HL-60 (cell line): ENCODE measurements at regions not wholly inside any gene's neighbourhood (a gene's known extent, or its start where the extent isn't known, plus 50 kb on each side); places are given as distances from the start of the nearest gene placed in this dataset.
"Not testable (repeated sequence)": the region's sequence is repeated elsewhere in the genome, so short reads cannot be mapped to it uniquely, and the experiment has no call there.

Source experiments
- DNase-seq, 2 experiments: peaks; one replicate each; pipeline ENCODE4 v3.0.0-alpha.2; 2010 to 2020; ENCODE audit warnings: low read depth in 1 of 2, low spot score in 1 of 2
- H3K27ac ChIP-seq: fragments of 250-450 bp; sonication (Bioruptor Pico); replicated peaks from 2 replicates; pipeline ENCODE4 v1.5.1; 2020; ENCODE audit warnings: mild to moderate bottlenecking, moderate library complexity
- H3K27me3 ChIP-seq: fragments of 250-450 bp; sonication (Bioruptor Pico); 2 replicates; pipeline ENCODE4 v1.5.1; 2021; ENCODE audit warnings: mild to moderate bottlenecking, moderate library complexity; ENCODE audit not compliant: insufficient read depth, poor library complexity, severe bottlenecking
- H3K4me3 ChIP-seq: replicated peaks from 2 replicates; pipeline ENCODE4 v1.5.1; 2011; ENCODE audit warnings: mild to moderate bottlenecking, control low read depth, low read length; ENCODE audit not compliant: insufficient read depth
- CTCF ChIP-seq: IDR thresholded peaks from one replicate; pipeline ENCODE4 v1.5.1; 2011; ENCODE audit warnings: low read length, control low read depth, inconsistent platforms; ENCODE audit not compliant: insufficient read depth
- GABPA ChIP-seq: IDR thresholded peaks from 2 replicates; pipeline ENCODE4 v1.6.1; 2012; ENCODE audit warnings: low read depth
- POLR2AphosphoS5 ChIP-seq: IDR thresholded peaks from 2 replicates; pipeline ENCODE4 v1.6.1; 2012; ENCODE audit warnings: low read depth
- REST ChIP-seq: IDR thresholded peaks from 2 replicates; pipeline ENCODE4 v1.6.1; 2012; ENCODE audit warnings: low read depth; ENCODE audit not compliant: insufficient replicate concordance
- SPI1 ChIP-seq: IDR thresholded peaks from 2 replicates; pipeline ENCODE4 v1.6.1; 2012; ENCODE audit warnings: low read depth, mild to moderate bottlenecking, borderline replicate concordance

GRCh38 chrX:52284865-52285264 is 84.0 kb upstream of the XAGE2 start:
- H3K4me3 ChIP-seq: no peak overlapping the region
- TF ChIP-seq GABPA (no peak), POLR2AphosphoS5 (no peak), SPI1 (no peak), REST (no peak), CTCF (no peak)
- no peaks in the 10 kb centered on the region for H3K27me3 ChIP-seq
- no peak overlapping the region for H3K27ac ChIP-seq
- no peak for DNase-seq

GRCh38 chrX:52298968-52299367 is 69.9 kb upstream of the XAGE2 start:
- not testable (repeated sequence) for H3K27ac ChIP-seq, H3K4me3 ChIP-seq, H3K27me3 ChIP-seq, DNase-seq

GRCh38 chrX:52308532-52308931 is 60.3 kb upstream of the XAGE2 start:
- not testable (repeated sequence) for H3K27me3 ChIP-seq, H3K4me3 ChIP-seq, DNase-seq, H3K27ac ChIP-seq
